ENCODE measurements at regions not wholly inside any gene's neighbourhood (a gene's known extent, or its start where the extent isn't known, plus 50 kb on each side); places are given as distances from the start of the nearest gene placed in this dataset.

GRCh38 chr17:63070031-63070430 is 104.0 kb downstream of the TANC2 start (continued):
- TF ChIP-seq JUNB (IDR thresholded peaks at IDR 0.05) (no peak), RFX5 (IDR thresholded peaks at IDR 0.05) (no peak), HDAC2 (IDR thresholded peaks at IDR 0.05) (no peak), HOXB13 (CRISPR knock-in tag; IDR thresholded peaks at IDR 0.05; ENCODE audit: low read depth) (no peak), REST (IDR thresholded peaks at IDR 0.05) (no peak)

- WGBS (ENCODE audit: missing lambda C conversion rate): 91% methylated on average over 2 of the region's 2 CpGs
- no peak for FAIRE-seq
- ChIA-PET CTCF (interaction anchor here (1.2 kb wide), 1 partner anchor 399 kb away, joined by 3 read pairs; no protein-coding TSS in a partner anchor), POLR2A (no interaction called here)
- TF ChIP-seq HEYL (CRISPR knock-in tag; IDR thresholded peaks at IDR 0.05) (no peak), JUN (IDR thresholded peaks at IDR 0.05) (no peak), E2F6 (IDR thresholded peaks at IDR 0.05; ENCODE audit: borderline replicate concordance, low read depth) (no peak), NR3C1 (IDR thresholded peaks at IDR 0.05) (no peak), RAD21 (conservative IDR thresholded peaks at IDR 0.05 in 1 of 2, IDR thresholded peaks at IDR 0.05 in 1 of 2) (no peak), ZFP36 (IDR thresholded peaks at IDR 0.05; ENCODE audit: borderline replicate concordance, partially characterized antibody) (no peak), PBX3 (IDR thresholded peaks at IDR 0.05) (no peak), POLR2A (IDR thresholded peaks at IDR 0.05; ENCODE audit: low read length) (no peak), TP53 (CRISPR knock-in tag; IDR thresholded peaks at IDR 0.05) (no peak), GATA3 (IDR thresholded peaks at IDR 0.05; ENCODE audit: borderline replicate concordance) (no peak), PHF8 (IDR thresholded peaks at IDR 0.05; ENCODE audit: borderline replicate concordance, low read depth) (no peak), RNF2 (IDR thresholded peaks at IDR 0.05; ENCODE audit: borderline replicate concordance, low read depth) (no peak), HOXB5 (CRISPR knock-in tag; IDR thresholded peaks at IDR 0.05) (no peak), JUNB (IDR thresholded peaks at IDR 0.05) (no peak), CEBPB (IDR thresholded peaks at IDR 0.05) (no peak), EHF (CRISPR knock-in tag; IDR thresholded peaks at IDR 0.05) (no peak), CTCF (IDR thresholded peaks at IDR 0.05) (no peak)
- ATAC-seq: no peak
- Histone ChIP-seq H3K4me1 (no peaks in the 10 kb centered on the region), H3K4me2 (no peak overlapping the region), H3K4me3 (no peak overlapping the region), H3K9me3 (no peaks in the 10 kb centered on the region), H3K27ac (no peak overlapping the region)
- no peak for DNase-seq (ENCODE audit: low read depth in 1 of 2, low spot score in 1 of 2)
Measured at GRCh38 chr17:63071797-63072196, 105.8 kb downstream of the TANC2 start.

All from A549 (cell line).